ENCODE measurements at regions not wholly inside any gene's neighbourhood (a gene's known extent, or its start where the extent isn't known, plus 50 kb on each side); places are given as distances from the start of the nearest gene placed in this dataset.

DNA sequence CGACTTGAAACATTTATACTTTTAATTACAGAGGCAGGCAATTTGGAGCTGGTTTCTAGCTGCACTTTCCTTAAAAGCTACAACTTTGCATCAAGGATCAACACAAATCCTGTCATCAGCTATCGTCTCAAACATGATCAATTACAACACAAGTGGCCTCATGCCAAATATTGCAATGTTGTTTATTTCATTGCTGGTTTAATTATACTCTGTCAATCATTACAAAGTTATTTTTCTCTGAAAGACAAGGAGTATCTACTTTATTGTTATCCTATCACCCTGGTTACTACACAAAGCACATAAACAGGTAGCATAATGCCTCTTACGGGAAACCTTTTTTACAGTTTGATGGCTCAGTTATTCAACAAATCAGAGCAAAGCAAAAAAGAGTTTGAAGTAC, 58.0 kb upstream of the FOXB1 start:
- H3K36me3 ChIP-seq (ENCODE audit: control insufficient read depth, insufficient read depth, low read length), result no peaks in the 10 kb centered on the region
- H3K27me3 ChIP-seq (ENCODE audit: control insufficient read depth, insufficient read depth, low read length), result 0 out of 2 replicates have a peak, but pooled peaks cover 2% of the 10 kb centered on the region
- no peak for ATAC-seq
- CTCF ChIA-PET, result no interaction called here
- no peaks in the 10 kb centered on the region for H3K4me1 ChIP-seq (ENCODE audit: control insufficient read depth, insufficient read depth, low read length)
- POLR2A ChIA-PET, result no interaction called here
- in situ Hi-C loops (cut with HindIII; ENCODE audit: low pct_unique_long_range_greater_than_20kb, low sequenced_read_pairs), result no loop called here
- no TSS peak for BruUV-seq (replicated peaks)
- DNase-seq (ENCODE audit: low read depth, low spot score), result no peak
- no peaks in the 10 kb centered on the region for H3K9me3 ChIP-seq (ENCODE audit: control insufficient read depth, insufficient read depth, low read depth, low read length)
- H3K27ac ChIP-seq (ENCODE audit: low read length), result no peak overlapping the region
- no peak overlapping the region for H3K4me3 ChIP-seq (ENCODE audit: low read depth in 2 of 2, low read length in 2 of 2)
- intact Hi-C loops (cut with micrococcal nuclease; ENCODE audit: unreplicated experiment), result no loop called here
- TF ChIP-seq TCF7L2 (IDR thresholded peaks at IDR 0.05; ENCODE audit: low read depth, low read length) (no peak), POLR2AphosphoS5 (IDR thresholded peaks at IDR 0.05; ENCODE audit: low read depth, low read length) (no peak), SIN3A (IDR thresholded peaks at IDR 0.05; ENCODE audit: borderline replicate concordance, insufficient read depth, low read depth, low read length) (no peak)
- TF ChIP-seq, protein P1, sequence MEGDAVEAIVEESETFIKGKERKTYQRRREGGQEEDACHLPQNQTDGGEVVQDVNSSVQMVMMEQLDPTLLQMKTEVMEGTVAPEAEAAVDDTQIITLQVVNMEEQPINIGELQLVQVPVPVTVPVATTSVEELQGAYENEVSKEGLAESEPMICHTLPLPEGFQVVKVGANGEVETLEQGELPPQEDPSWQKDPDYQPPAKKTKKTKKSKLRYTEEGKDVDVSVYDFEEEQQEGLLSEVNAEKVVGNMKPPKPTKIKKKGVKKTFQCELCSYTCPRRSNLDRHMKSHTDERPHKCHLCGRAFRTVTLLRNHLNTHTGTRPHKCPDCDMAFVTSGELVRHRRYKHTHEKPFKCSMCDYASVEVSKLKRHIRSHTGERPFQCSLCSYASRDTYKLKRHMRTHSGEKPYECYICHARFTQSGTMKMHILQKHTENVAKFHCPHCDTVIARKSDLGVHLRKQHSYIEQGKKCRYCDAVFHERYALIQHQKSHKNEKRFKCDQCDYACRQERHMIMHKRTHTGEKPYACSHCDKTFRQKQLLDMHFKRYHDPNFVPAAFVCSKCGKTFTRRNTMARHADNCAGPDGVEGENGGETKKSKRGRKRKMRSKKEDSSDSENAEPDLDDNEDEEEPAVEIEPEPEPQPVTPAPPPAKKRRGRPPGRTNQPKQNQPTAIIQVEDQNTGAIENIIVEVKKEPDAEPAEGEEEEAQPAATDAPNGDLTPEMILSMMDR (IDR thresholded peaks at IDR 0.05), result no peak
- TF ChIP-seq, protein P2, sequence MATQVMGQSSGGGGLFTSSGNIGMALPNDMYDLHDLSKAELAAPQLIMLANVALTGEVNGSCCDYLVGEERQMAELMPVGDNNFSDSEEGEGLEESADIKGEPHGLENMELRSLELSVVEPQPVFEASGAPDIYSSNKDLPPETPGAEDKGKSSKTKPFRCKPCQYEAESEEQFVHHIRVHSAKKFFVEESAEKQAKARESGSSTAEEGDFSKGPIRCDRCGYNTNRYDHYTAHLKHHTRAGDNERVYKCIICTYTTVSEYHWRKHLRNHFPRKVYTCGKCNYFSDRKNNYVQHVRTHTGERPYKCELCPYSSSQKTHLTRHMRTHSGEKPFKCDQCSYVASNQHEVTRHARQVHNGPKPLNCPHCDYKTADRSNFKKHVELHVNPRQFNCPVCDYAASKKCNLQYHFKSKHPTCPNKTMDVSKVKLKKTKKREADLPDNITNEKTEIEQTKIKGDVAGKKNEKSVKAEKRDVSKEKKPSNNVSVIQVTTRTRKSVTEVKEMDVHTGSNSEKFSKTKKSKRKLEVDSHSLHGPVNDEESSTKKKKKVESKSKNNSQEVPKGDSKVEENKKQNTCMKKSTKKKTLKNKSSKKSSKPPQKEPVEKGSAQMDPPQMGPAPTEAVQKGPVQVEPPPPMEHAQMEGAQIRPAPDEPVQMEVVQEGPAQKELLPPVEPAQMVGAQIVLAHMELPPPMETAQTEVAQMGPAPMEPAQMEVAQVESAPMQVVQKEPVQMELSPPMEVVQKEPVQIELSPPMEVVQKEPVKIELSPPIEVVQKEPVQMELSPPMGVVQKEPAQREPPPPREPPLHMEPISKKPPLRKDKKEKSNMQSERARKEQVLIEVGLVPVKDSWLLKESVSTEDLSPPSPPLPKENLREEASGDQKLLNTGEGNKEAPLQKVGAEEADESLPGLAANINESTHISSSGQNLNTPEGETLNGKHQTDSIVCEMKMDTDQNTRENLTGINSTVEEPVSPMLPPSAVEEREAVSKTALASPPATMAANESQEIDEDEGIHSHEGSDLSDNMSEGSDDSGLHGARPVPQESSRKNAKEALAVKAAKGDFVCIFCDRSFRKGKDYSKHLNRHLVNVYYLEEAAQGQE (IDR thresholded peaks at IDR 0.05; ENCODE audit: insufficient read depth in 1 of 2, low read depth in 2 of 2, low read length in 1 of 2), result no peak

DNA sequence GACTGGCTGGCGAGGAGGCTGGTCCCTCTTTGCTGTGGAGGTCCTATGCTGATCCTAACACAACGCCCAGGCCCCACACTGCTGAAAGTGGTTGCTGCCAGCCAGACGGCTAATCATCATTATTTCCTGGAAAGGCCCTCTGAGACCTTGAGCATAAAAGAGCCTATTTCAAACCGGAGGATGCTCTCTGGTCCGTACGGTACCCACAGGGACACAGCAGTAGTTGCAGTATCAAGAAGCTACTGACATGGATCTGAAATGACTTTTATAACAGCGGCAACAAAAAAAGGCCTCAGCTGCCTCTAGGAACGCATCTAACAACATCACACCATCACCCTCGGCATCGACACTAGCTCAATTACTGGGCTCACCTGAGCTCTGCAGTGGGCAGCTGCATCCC, 59.1 kb upstream of the FOXB1 start:
- Histone ChIP-seq H3K27ac (ENCODE audit: low read length) (no peak overlapping the region), H3K4me1 (ENCODE audit: control insufficient read depth, insufficient read depth, low read length) (no peaks in the 10 kb centered on the region), H3K4me3 (ENCODE audit: low read depth in 2 of 2, low read length in 2 of 2) (no peak overlapping the region), H3K27me3 (ENCODE audit: control insufficient read depth, insufficient read depth, low read length) (0 out of 2 replicates have a peak, but pooled peaks cover 2% of the 10 kb centered on the region), H3K36me3 (ENCODE audit: control insufficient read depth, insufficient read depth, low read length) (no peaks in the 10 kb centered on the region), H3K9me3 (ENCODE audit: control insufficient read depth, insufficient read depth, low read depth, low read length) (no peaks in the 10 kb centered on the region)
- intact Hi-C loops (cut with micrococcal nuclease; ENCODE audit: unreplicated experiment), result no loop called here
- DNase-seq (ENCODE audit: low read depth, low spot score) (no peak), ATAC-seq (no peak)
- in situ Hi-C loops (cut with HindIII; ENCODE audit: low pct_unique_long_range_greater_than_20kb, low sequenced_read_pairs), result no loop called here
- POLR2A ChIA-PET, result no interaction called here
- BruUV-seq (replicated peaks), result no TSS peak
- CTCF ChIA-PET, result no interaction called here
- TF ChIP-seq TCF7L2 (IDR thresholded peaks at IDR 0.05; ENCODE audit: low read depth, low read length) (no peak), SIN3A (IDR thresholded peaks at IDR 0.05; ENCODE audit: borderline replicate concordance, insufficient read depth, low read depth, low read length) (no peak), POLR2AphosphoS5 (IDR thresholded peaks at IDR 0.05; ENCODE audit: low read depth, low read length) (no peak)
- TF ChIP-seq, protein P2 (IDR thresholded peaks at IDR 0.05; ENCODE audit: insufficient read depth in 1 of 2, low read depth in 2 of 2, low read length in 1 of 2), result no peak
- TF ChIP-seq, protein P1 (IDR thresholded peaks at IDR 0.05), result no peak

All from Panc1 (cell line).